HepG2 (cell line): ENCODE measurements at regions not wholly inside any gene's neighbourhood (a gene's known extent, or its start where the extent isn't known, plus 50 kb on each side); places are given as distances from the start of the nearest gene placed in this dataset.

Experiments
- ATAC-seq: fragments of 200-7000 bp; cut with Tn5 transposase; 3 replicates; pipeline ENCODE4 v1.9.1; 2020; ENCODE audit warnings: mild to moderate bottlenecking, moderate library complexity
- BruUV-seq: library from RNA; stranded (reverse); fragments of 400-500 nt; replicated peaks from 2 replicates; lab custom pipeline; 2021; lab: Mats Ljungman, UMichigan
- CTCF ChIA-PET: fragments of 300-600 bp; formaldehyde crosslinking; extraction: SDS; loops from one replicate; lab custom pipeline; 2021; ENCODE audit warnings: low total read pairs, inconsistent platforms, low intra/inter-chr PET ratio; lab: Yijun Ruan, JAX
- POLR2A ChIA-PET: fragments of 350-600 bp; sonication (Branson Sonifier 250); formaldehyde crosslinking; loops from one replicate; lab custom pipeline; 2020; ENCODE audit warnings: antibody characterized with exemption, inconsistent platforms; lab: Yijun Ruan, JAX
- DNase-seq: peaks from one replicate; pipeline ENCODE4 v3.0.0-alpha.2; 2015; ENCODE audit warnings: low spot score
- FAIRE-seq: peaks from 3 replicates; lab custom pipeline; 2011; peaks lifted over from hg19 to GRCh38; lab: Jason Lieb, UNC
- H2AFZ ChIP-seq: one replicate; pipeline ENCODE4 v1.6.1; 2011; ENCODE audit warnings: low read length, inconsistent platforms
- H3K27ac ChIP-seq: fragments of 300-600 bp; 3 replicates; pipeline ENCODE4 v1.8.0; 2011; ENCODE audit warnings: mixed run types, mild to moderate bottlenecking, mixed read lengths, low read length, inconsistent platforms; ENCODE audit not compliant: insufficient read depth; ENCODE audit errors: extremely low read length
- H3K27me3 ChIP-seq, 2 experiments: fragments of 200-600 bp in 1 of 2; 2 replicates in 1 of 2; 3 replicates in 1 of 2; pipeline versions ENCODE4 v1.6.0 to v1.8.0; 2011; ENCODE audit warnings: low read length in 2 of 2, mild to moderate bottlenecking in 2 of 2, moderate library complexity in 2 of 2, inconsistent platforms in 1 of 2; ENCODE audit not compliant: insufficient read depth in 2 of 2, control insufficient read depth in 1 of 2
- H3K36me3 ChIP-seq, 2 experiments: fragments of 200-600 bp in 1 of 2; replicated peaks in 1 of 2; 2 replicates in 1 of 2; 3 replicates in 1 of 2; pipeline versions ENCODE4 v1.5.1 to v1.8.0; 2011; ENCODE audit warnings: low read length in 2 of 2, inconsistent platforms in 1 of 2; ENCODE audit not compliant: insufficient read depth in 2 of 2, control insufficient read depth in 1 of 2
- H3K4me1 ChIP-seq: 2 replicates; pipeline ENCODE4 v1.5.1; 2012; ENCODE audit warnings: low read length, inconsistent platforms; ENCODE audit not compliant: insufficient read depth
- H3K4me2 ChIP-seq: 2 replicates; pipeline ENCODE4 v1.6.0; 2011; ENCODE audit warnings: low read depth, low read length, inconsistent platforms
- H3K4me3 ChIP-seq, 3 experiments: fragments of 200-600 bp in 1 of 3; sonication (generic), shearing (Covaris generic) in 1 of 3; replicated peaks in 1 of 3; 2 replicates each; pipeline ENCODE4 v1.5.1; 2011 to 2016; ENCODE audit warnings: low read length in 3 of 3, inconsistent platforms in 2 of 3, low read depth in 2 of 3, mild to moderate bottlenecking in 2 of 3, control low read depth in 1 of 3, mixed read lengths in 1 of 3; ENCODE audit not compliant: insufficient read depth in 1 of 3
- H3K79me2 ChIP-seq: one replicate; pipeline ENCODE4 v1.6.1; 2011; ENCODE audit warnings: low read length, inconsistent platforms; ENCODE audit not compliant: insufficient read depth
- H3K9ac ChIP-seq: 2 replicates; pipeline ENCODE4 v1.6.0; 2011; ENCODE audit warnings: mild to moderate bottlenecking, low read depth, low read length, inconsistent platforms; ENCODE audit not compliant: insufficient read depth
- H3K9me3 ChIP-seq: 2 replicates; pipeline ENCODE4 v1.5.1; 2012; ENCODE audit warnings: mild to moderate bottlenecking, low read length
- H4K20me1 ChIP-seq: 2 replicates; pipeline ENCODE4 v1.6.0; 2011; ENCODE audit warnings: inconsistent platforms, mild to moderate bottlenecking, low read length, moderate library complexity; ENCODE audit not compliant: insufficient read depth
- BCL6 ChIP-seq: IDR thresholded peaks from 2 replicates; pipeline ENCODE4 v1.6.1; 2016; ENCODE audit warnings: missing genetic modification reagents, missing compliant biosample characterization
- CSRNP1 ChIP-seq: sonication (generic); formaldehyde crosslinking; IDR thresholded peaks from 2 replicates; pipeline ENCODE4 v1.8.1; 2023; ENCODE audit warnings: mild to moderate bottlenecking, missing genetic modification reagents
- FOXC1 ChIP-seq: sonication (generic); formaldehyde crosslinking; IDR thresholded peaks from 2 replicates; pipeline ENCODE4 v1.8.0; 2022; ENCODE audit warnings: mild to moderate bottlenecking, missing genetic modification reagents, borderline replicate concordance
- HDAC1 ChIP-seq: sonication (generic); formaldehyde crosslinking; IDR thresholded peaks from 2 replicates; pipeline ENCODE4 v1.5.1; 2020; ENCODE audit warnings: mild to moderate bottlenecking, missing genetic modification reagents
- HNF4A ChIP-seq: sonication (generic); formaldehyde crosslinking; IDR thresholded peaks from 2 replicates; pipeline ENCODE4 v1.4.0; 2020; ENCODE audit warnings: missing genetic modification reagents
- KMT2B ChIP-seq: IDR thresholded peaks from 2 replicates; pipeline ENCODE4 v1.6.1; 2016; ENCODE audit warnings: missing genetic modification reagents, missing compliant biosample characterization
- LCORL ChIP-seq, 2 experiments: fragments of 450-650 bp in 1 of 2; sonication (generic) in 1 of 2; formaldehyde crosslinking in 1 of 2; IDR thresholded peaks; 2 replicates each; pipeline versions ENCODE4 v1.5.0 to v1.6.1; 2017 to 2020; ENCODE audit warnings: antibody characterized with exemption in 1 of 2, missing genetic modification reagents in 1 of 2
- MLX ChIP-seq: IDR thresholded peaks from 2 replicates; pipeline ENCODE4 v1.6.1; 2016
- SMARCC2 ChIP-seq: fragments of 450-650 bp; IDR thresholded peaks from 2 replicates; pipeline ENCODE4 v1.6.1; 2017; ENCODE audit warnings: antibody characterized with exemption, mild to moderate bottlenecking
- SNAI1 ChIP-seq: sonication (generic); formaldehyde crosslinking; IDR thresholded peaks from 2 replicates; pipeline ENCODE4 v1.5.0; 2020; ENCODE audit warnings: mild to moderate bottlenecking, missing genetic modification reagents, borderline replicate concordance
- TARDBP ChIP-seq: sonication (generic); formaldehyde crosslinking; IDR thresholded peaks from 2 replicates; pipeline ENCODE4 v1.8.0; 2022; ENCODE audit warnings: mild to moderate bottlenecking, missing genetic modification reagents
- ZNF136 ChIP-seq: sonication (generic); formaldehyde crosslinking; IDR thresholded peaks from 2 replicates; pipeline ENCODE4 v1.8.1; 2022; ENCODE audit warnings: low read depth, mild to moderate bottlenecking, moderate library complexity, missing genetic modification reagents
- ZNF335 ChIP-seq: sonication (generic); formaldehyde crosslinking; IDR thresholded peaks from 2 replicates; pipeline ENCODE4 v1.4.0; 2020; ENCODE audit warnings: missing genetic modification reagents
- ZNF720 ChIP-seq: sonication (generic); formaldehyde crosslinking; IDR thresholded peaks from 2 replicates; pipeline ENCODE4 v1.4.0; 2020; ENCODE audit warnings: missing genetic modification reagents
- ZNF761 ChIP-seq: sonication (generic); formaldehyde crosslinking; conservative IDR thresholded peaks from 2 replicates; pipeline ENCODE4 v1.4.0; 2020; ENCODE audit warnings: mild to moderate bottlenecking, missing genetic modification reagents
- WGBS: methylation state at CpG from one replicate; pipeline ENCODE4 v1.1.6; 2017; ENCODE audit warnings: low lambda C conversion rate; 5-methylcytosine and 5-hydroxymethylcytosine counted together
- in situ Hi-C: cut with HindIII; loops from 2 replicates; pipeline ENCODE4 v1.10.0; 2017; ENCODE audit warnings: low pct_unique_long_range_greater_than_20kb; ENCODE audit not compliant: extremely low pct_ligation_motif_present
- intact Hi-C: fragments of 100-400 bp; cut with micrococcal nuclease; formaldehyde crosslinking; loops from one replicate; pipeline ENCODE4 v1.10.0; 2022; ENCODE audit not compliant: unreplicated experiment
- TF ChIP-seq, protein P1 (sequence below): sonication (generic); formaldehyde crosslinking; IDR thresholded peaks from 2 replicates; pipeline ENCODE4 v1.8.1; 2023; ENCODE audit warnings: missing genetic modification reagents, mild to moderate bottlenecking, borderline replicate concordance
- TF ChIP-seq, protein P2 (sequence below): sonication (generic); formaldehyde crosslinking; IDR thresholded peaks from 2 replicates; pipeline ENCODE4 v1.8.0; 2022; ENCODE audit warnings: missing genetic modification reagents, mild to moderate bottlenecking, moderate library complexity, borderline replicate concordance
- TF ChIP-seq, protein P3 (sequence below): sonication (generic); formaldehyde crosslinking; IDR thresholded peaks from 2 replicates; pipeline ENCODE4 v1.4.0; 2020; ENCODE audit warnings: missing genetic modification reagents

DNA sequence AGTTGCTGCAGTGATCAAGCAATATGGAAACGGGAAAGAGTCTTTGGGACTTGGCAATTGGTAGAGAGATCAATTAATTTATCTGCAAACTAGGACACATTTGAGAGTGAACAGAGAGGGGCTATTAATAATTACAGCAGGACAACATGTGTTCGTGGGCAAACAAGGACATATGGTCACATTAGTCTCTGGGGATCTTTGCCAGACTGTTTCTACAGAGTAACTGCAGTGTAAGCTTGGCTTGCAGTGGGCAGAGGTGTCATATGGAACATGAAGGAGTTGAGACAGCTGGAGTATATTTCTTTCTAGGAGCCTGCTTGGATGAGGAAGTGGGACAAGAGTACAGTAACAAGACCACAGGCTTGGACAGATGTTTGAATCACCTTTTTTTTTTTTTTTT lies 232.1 kb upstream of the LYZL1 start (continued):
- TF ChIP-seq ZNF335 (CRISPR knock-in tag) = no peak
- TF ChIP-seq, all 625 proteins: peak for 0

GRCh38 chr10:29057822-29058331 lies 231.0 kb upstream of the LYZL1 start:
- Histone ChIP-seq H4K20me1 (no peaks in the 10 kb centered on the region), H3K79me2 (no peaks in the 10 kb centered on the region), H3K4me1 (no peaks in the 10 kb centered on the region), H3K27ac (no peak overlapping the region), H3K4me2 (no peak overlapping the region), H3K9me3 (no peaks in the 10 kb centered on the region), H3K36me3 (no peaks in the 10 kb centered on the region), H3K27me3 (no peaks in the 10 kb centered on the region), H3K9ac (no peak overlapping the region), H2AFZ (no peak overlapping the region), H3K4me3 (no peak overlapping the region)
- in situ Hi-C loops (no loop called here), intact Hi-C loops (no loop called here)
- ChIA-PET POLR2A (no interaction called here), CTCF (no interaction called here)
- BruUV-seq = no TSS peak
- no peak for FAIRE-seq
- ATAC-seq = no peak
- DNase-seq = no peak
- TF ChIP-seq ZNF761 (CRISPR knock-in tag) (no peak), ZNF136 (CRISPR knock-in tag) (no peak), BCL6 (no peak), FOXC1 (no peak), MLX (no peak), CSRNP1 (CRISPR knock-in tag) (no peak), HDAC1 (CRISPR knock-in tag) (no peak), TARDBP (CRISPR knock-in tag) (no peak), LCORL (IDR thresholded peaks at IDR 0.05) (no peak), LCORL (CRISPR knock-in tag; IDR thresholded peaks at IDR 0.05) (no peak), KMT2B (no peak), HNF4A (CRISPR knock-in tag) (no peak), ZNF720 (CRISPR knock-in tag) (no peak), SNAI1 (no peak), SMARCC2 (no peak)
- TF ChIP-seq, protein P1, sequence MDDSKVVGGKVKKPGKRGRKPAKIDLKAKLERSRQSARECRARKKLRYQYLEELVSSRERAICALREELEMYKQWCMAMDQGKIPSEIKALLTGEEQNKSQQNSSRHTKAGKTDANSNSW (CRISPR knock-in tag) = no peak
- TF ChIP-seq, protein P2, sequence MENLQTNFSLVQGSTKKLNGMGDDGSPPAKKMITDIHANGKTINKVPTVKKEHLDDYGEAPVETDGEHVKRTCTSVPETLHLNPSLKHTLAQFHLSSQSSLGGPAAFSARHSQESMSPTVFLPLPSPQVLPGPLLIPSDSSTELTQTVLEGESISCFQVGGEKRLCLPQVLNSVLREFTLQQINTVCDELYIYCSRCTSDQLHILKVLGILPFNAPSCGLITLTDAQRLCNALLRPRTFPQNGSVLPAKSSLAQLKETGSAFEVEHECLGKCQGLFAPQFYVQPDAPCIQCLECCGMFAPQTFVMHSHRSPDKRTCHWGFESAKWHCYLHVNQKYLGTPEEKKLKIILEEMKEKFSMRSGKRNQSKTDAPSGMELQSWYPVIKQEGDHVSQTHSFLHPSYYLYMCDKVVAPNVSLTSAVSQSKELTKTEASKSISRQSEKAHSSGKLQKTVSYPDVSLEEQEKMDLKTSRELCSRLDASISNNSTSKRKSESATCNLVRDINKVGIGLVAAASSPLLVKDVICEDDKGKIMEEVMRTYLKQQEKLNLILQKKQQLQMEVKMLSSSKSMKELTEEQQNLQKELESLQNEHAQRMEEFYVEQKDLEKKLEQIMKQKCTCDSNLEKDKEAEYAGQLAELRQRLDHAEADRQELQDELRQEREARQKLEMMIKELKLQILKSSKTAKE = no peak
- TF ChIP-seq, protein P3, sequence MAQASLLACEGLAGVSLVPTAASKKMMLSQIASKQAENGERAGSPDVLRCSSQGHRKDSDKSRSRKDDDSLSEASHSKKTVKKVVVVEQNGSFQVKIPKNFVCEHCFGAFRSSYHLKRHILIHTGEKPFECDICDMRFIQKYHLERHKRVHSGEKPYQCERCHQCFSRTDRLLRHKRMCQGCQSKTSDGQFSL (CRISPR knock-in tag) = no peak
- 33% methylated on average over 4 of the region's 4 CpGs for WGBS
